ENCODE measurements at regions not wholly inside any gene's neighbourhood (a gene's known extent, or its start where the extent isn't known, plus 50 kb on each side); places are given as distances from the start of the nearest gene placed in this dataset.

- no peak overlapping the region for H2BK120ac ChIP-seq (ENCODE audit: low read depth, low read length)
- intact Hi-C loops (cut with micrococcal nuclease), result no loop called here
- H3K4me1 ChIP-seq (ENCODE audit: control insufficient read depth, insufficient read depth, low read length), result no peaks in the 10 kb centered on the region
- no peak overlapping the region for H2AFZ ChIP-seq (replicated peaks; ENCODE audit: low read length, poor library complexity)
- H3K27me3 ChIP-seq (ENCODE audit: control insufficient read depth, insufficient read depth, low read length), result no peaks in the 10 kb centered on the region
- no TSS peak for BruUV-seq (replicated peaks)
- H4K91ac ChIP-seq (ENCODE audit: insufficient read depth, low read depth, low read length), result no peak overlapping the region
- H3K27ac ChIP-seq (ENCODE audit: insufficient read depth, low read length), result no peak overlapping the region
- H3K56ac ChIP-seq (ENCODE audit: extremely low read depth, insufficient read depth, low read length), result no peak overlapping the region
- H3K79me1 ChIP-seq (ENCODE audit: low read depth in 1 of 2, low read length in 2 of 2), result no peaks in the 10 kb centered on the region
- TF ChIP-seq ELK1 (IDR thresholded peaks at IDR 0.05; ENCODE audit: borderline replicate concordance, low read depth, low read length) (no peak), POLR2A (IDR thresholded peaks at IDR 0.05; ENCODE audit: low read depth, low read length) (no peak), USF2 (IDR thresholded peaks at IDR 0.05; ENCODE audit: low read depth, low read length) (no peak), BHLHE40 (IDR thresholded peaks at IDR 0.05; ENCODE audit: low read depth, low read length) (no peak), MXI1 (IDR thresholded peaks at IDR 0.05; ENCODE audit: borderline replicate concordance, low read depth, low read length) (no peak), CTCF (conservative IDR thresholded peaks at IDR 0.05; ENCODE audit: low read depth, low read length) (no peak), CEBPB (IDR thresholded peaks at IDR 0.05; ENCODE audit: low read depth, low read length) (no peak), MAFK (IDR thresholded peaks at IDR 0.05; ENCODE audit: low read depth, low read length) (no peak), RCOR1 (IDR thresholded peaks at IDR 0.05; ENCODE audit: insufficient replicate concordance, low read length) (no peak), NFE2L2 (IDR thresholded peaks at IDR 0.05; ENCODE audit: low read depth, low read length) (no peak), RAD21 (IDR thresholded peaks at IDR 0.05; ENCODE audit: low read length) (no peak), FOS (IDR thresholded peaks at IDR 0.05; ENCODE audit: low read depth, low read length) (no peak), RFX5 (IDR thresholded peaks at IDR 0.05; ENCODE audit: low read depth, low read length) (no peak), SMC3 (IDR thresholded peaks at IDR 0.05; ENCODE audit: low read depth, low read length) (no peak), MAZ (IDR thresholded peaks at IDR 0.05; ENCODE audit: borderline replicate concordance, low read depth, low read length) (no peak), CHD1 (IDR thresholded peaks at IDR 0.05; ENCODE audit: low read depth, low read length) (no peak)
- in situ Hi-C loops (cut with MboI; ENCODE audit: low sequenced_read_pairs), result no loop called here
- no peak overlapping the region for H2BK15ac ChIP-seq (ENCODE audit: low read depth, low read length)
- CTCF ChIA-PET, result no interaction called here
- no CpG with 5 or more reads among the region's 4 CpGs for WGBS, 2 experiments (ENCODE audit: extremely low coverage in 2 of 2, insufficient read length in 1 of 2)
- H3K4me3 ChIP-seq (ENCODE audit: insufficient read depth, low read depth, low read length), result no peak overlapping the region
- no peaks in the 10 kb centered on the region for H4K20me1 ChIP-seq (ENCODE audit: insufficient read depth, low read length)
- H3K14ac ChIP-seq (replicated peaks; ENCODE audit: low read depth, low read length), result no peak overlapping the region
- H4K8ac ChIP-seq (ENCODE audit: low read depth in 2 of 2, low read length in 2 of 2), result no peak overlapping the region
- H2AK9ac ChIP-seq (replicated peaks; ENCODE audit: low read depth, low read length, poor library complexity), result no peak overlapping the region
- H3K9me1 ChIP-seq (ENCODE audit: insufficient read depth, low read length), result no peaks in the 10 kb centered on the region
- no peak overlapping the region for H3K4ac ChIP-seq (ENCODE audit: low read depth, low read length)
- no peak overlapping the region for H3K4me2 ChIP-seq (ENCODE audit: low read depth, low read length)
- no peak overlapping the region for H3K9ac ChIP-seq (ENCODE audit: low read depth, low read length)
- no peak overlapping the region for H4K5ac ChIP-seq (ENCODE audit: low read depth, low read length)
- dilution Hi-C loops (cut with HindIII; ENCODE audit: low sequenced_read_pairs, unreplicated experiment), result no loop called here
- no peak overlapping the region for H2BK5ac ChIP-seq (ENCODE audit: low read depth, low read length, poor library complexity, severe bottlenecking)
- H2BK20ac ChIP-seq (ENCODE audit: low read depth, low read length), result no peak overlapping the region
- no peak overlapping the region for H3K23ac ChIP-seq (ENCODE audit: low read depth, low read length)
- no peak overlapping the region for H3K18ac ChIP-seq (ENCODE audit: low read depth, low read length)
- DNase-seq (no peak), ATAC-seq (ENCODE audit: low read depth) (no peak)
- POLR2A ChIA-PET (ENCODE audit: unreplicated experiment), result no interaction called here
- no peaks in the 10 kb centered on the region for H3K36me3 ChIP-seq (ENCODE audit: control insufficient read depth, insufficient read depth, low read length)
- no peak overlapping the region for H2AK5ac ChIP-seq (ENCODE audit: low read depth, low read length)
- peaks cover 4% of the 10 kb centered on the region; the same call in 1 of the 2 replicates for H3K9me3 ChIP-seq (ENCODE audit: control insufficient read depth, insufficient read depth, low read length)
These were observed 551.3 kb downstream of the DMRTA1 start for GRCh38 chr9:22997923-22998322.

All from IMR-90 (cell line).